Choroid plexus epithelial cell (primary cell): ENCODE measurements at regions not wholly inside any gene's neighbourhood (a gene's known extent, or its start where the extent isn't known, plus 50 kb on each side); places are given as distances from the start of the nearest gene placed in this dataset.

ENCODE experiments used
- DNase-seq: peaks from one replicate; pipeline ENCODE4 v3.0.0-alpha.2; 2010; ENCODE audit warnings: low read depth
- H3K4me3 ChIP-seq: 2 replicates; pipeline ENCODE4 v1.5.1; 2011; ENCODE audit warnings: low read depth, mild to moderate bottlenecking, control low read depth, low read length, moderate library complexity
- CTCF ChIP-seq: conservative IDR thresholded peaks from 2 replicates; pipeline ENCODE4 v1.5.1; 2011; ENCODE audit warnings: low read depth, mild to moderate bottlenecking, control low read depth, inconsistent platforms, low read length, moderate library complexity

GRCh38 chr4:156576946-156577345, 394.7 kb downstream of the PDGFC start:
- no peak overlapping the region for H3K4me3 ChIP-seq
- TF ChIP-seq CTCF = no peak
- no peak for DNase-seq

- DNase-seq = no peak
- no peak overlapping the region for H3K4me3 ChIP-seq
- TF ChIP-seq CTCF = peak; percentile 14
Measured at GRCh38 chr4:156575430-156576073, 396.0 kb downstream of the PDGFC start.

GRCh38 chr4:156571146-156571545, 400.5 kb downstream of the PDGFC start:
- no peak overlapping the region for H3K4me3 ChIP-seq
- DNase-seq = no peak
- no peak for TF ChIP-seq CTCF

- no peak for DNase-seq
- no peak for TF ChIP-seq CTCF
- H3K4me3 ChIP-seq = no peak overlapping the region
Measured at GRCh38 chr4:156569535-156569934, 402.1 kb downstream of the PDGFC start.

GRCh38 chr4:156568484-156568883, 403.1 kb downstream of the PDGFC start:
- DNase-seq = no peak
- H3K4me3 ChIP-seq = no peak overlapping the region
- no peak for TF ChIP-seq CTCF

- no peak overlapping the region for H3K4me3 ChIP-seq
- TF ChIP-seq CTCF = no peak
- peak; percentile 69 for DNase-seq
Measured at GRCh38 chr4:156568041-156568440, 403.6 kb downstream of the PDGFC start.

- no peak for TF ChIP-seq CTCF
- no peak for DNase-seq
- H3K4me3 ChIP-seq = no peak overlapping the region
Measured at GRCh38 chr4:156560701-156561100, 410.9 kb downstream of the PDGFC start.
